NCI-H345 treated with DMSO at 0.1 percent for 48 hours (cell line): ENCODE measurements at regions not wholly inside any gene's neighbourhood (a gene's known extent, or its start where the extent isn't known, plus 50 kb on each side); places are given as distances from the start of the nearest gene placed in this dataset.

Experiments
- DNase-seq: peaks from one replicate; lab custom pipeline; 2025; ENCODE audit not compliant: unreplicated experiment; lab: John Stamatoyannopoulos, UW

- DNase-seq = no peak
Measured at GRCh38 chr3:34008836-34009809, 210.7 kb downstream of the PDCD6IP start.

- no peak for DNase-seq
Measured at GRCh38 chr3:34011171-34012101, 213.0 kb downstream of the PDCD6IP start.

GRCh38 chr3:34012102-34012461, 213.7 kb downstream of the PDCD6IP start:
- no peak for DNase-seq

GRCh38 chr3:34013818-34014570, 215.6 kb downstream of the PDCD6IP start:
- DNase-seq = no peak

DNA sequence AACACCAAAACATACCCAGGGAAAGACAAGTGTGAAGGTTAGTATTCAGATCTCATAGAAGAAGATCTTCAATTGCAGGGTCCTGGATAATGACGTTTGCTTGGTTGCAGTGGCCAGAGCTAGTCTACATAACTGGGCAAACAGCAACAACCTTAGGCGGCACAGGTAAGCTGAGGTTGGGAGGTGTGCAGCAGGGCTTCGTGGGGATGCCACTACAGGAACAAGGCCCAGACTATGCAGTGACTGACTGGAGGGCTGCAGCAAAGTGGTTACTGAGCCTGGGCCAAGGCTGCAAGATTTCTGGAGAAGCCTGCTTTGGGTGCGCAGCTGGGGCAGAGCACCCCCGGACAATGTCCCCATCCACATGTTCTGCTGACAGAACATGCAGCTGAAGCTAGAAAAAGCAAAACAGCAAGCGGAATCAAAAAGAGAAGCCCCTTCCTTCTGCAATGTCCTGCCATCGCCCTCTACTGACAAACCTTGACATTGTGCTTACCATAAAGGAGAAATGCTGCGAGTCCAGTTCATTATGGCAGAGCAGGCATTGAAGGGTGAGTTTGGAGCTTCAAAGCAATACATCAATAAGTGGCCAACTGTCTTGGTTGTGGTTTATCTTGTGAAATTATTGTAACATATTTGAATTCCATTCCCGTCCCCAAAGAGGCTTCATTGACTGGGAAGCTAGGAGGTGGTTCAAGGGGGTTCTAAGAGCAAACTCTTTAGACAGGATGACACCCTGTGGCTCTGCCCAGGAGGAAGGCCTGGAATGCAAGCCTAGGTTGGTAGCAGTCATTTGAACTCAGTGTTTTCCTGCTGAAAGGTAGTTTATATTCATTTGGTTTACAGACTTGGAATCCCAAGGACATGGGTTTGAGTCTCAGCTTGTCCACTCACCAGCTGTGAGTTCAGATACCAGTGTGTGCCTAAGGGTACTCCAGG, 217.0 kb downstream of the PDCD6IP start:
- DNase-seq = no peak

DNA sequence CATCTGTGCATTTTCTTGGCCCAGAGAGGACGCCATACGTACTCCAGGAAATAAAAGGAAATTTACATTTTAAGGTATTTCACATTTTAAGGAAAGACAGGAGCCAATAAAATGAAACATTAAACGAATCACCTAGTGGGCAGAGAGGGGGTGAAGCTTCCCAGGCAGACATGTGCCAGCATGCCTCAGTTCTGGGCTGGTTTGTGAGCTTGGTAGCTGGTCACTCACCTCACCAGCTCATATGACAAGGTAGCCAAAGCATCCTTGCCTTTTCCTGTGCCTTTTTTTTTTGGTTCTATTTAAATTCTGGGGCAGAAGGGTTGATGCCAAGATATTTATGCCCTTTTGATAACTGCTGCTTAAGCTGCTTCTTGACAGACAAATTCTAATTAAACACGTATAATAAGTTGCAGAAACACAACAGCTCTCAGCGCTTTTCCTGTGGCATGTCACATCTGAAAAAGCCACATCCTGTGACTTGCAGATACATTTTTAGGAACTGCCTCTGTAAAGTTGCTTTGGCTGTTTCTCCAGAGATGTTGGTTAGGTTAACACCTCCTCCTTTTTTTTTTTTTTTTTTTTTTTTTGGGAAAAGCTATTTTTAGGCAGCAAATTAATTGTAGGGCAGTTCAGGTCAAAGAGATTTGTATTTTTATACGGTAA, 218.6 kb downstream of the PDCD6IP start:
- DNase-seq = no peak

DNA sequence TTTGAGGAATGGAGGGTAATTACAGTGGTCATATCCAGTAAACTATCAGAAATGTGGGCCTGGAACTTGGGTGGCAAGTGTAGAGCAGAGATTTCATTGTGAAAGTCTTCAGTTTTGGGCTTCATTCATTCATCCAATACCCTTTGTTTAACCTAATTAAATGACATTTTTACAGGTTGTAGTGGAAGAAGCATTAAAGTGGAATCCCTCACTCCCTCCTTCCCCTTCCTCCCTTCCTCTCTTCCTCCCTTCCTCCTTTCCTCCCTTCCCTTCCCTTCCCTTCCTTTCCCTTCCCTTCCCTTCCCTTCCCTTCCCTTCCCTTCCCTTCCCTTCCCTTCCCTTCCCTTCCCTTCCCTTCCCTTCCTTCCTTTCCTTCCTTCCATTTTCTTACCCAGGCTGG, 219.3 kb downstream of the PDCD6IP start:
- DNase-seq = no peak

DNA sequence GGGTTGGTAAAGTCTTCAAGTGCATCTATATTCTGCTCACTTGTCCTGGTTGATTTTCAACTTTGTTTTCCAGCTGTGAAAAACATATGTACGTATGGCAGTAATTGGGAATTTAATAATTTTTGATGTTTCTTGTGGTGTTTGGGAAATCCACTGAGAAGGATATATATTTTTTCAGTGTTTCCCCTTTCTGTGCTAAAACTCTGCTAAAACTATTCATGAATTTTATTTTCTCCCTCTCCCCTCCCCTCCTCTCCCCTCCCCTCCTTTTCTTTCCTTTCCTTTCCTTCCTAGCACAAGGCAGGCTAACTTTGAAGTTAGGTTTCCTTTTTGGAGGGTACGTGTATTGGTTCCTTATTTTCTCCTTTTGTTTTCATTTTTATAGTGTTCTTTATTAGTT, 220.7 kb downstream of the PDCD6IP start:
- no peak for DNase-seq

DNA sequence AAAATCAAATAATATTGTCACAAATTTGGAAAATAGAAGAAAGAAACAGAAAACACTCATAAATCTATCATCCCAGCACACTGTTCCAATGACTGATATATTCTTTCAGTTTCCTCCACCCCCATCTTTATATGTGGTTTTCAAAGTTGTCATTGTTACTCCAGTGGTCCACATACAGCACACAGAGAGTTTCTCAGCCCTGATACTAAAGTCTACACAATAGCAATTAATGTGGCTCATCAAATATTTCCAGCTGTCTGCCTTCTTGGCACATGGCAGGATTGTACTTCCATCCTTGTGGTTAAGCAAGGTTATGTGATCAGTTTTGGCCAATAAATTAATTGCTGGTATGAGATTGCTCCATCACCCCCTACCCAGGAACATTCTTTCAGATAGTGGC, 221.7 kb downstream of the PDCD6IP start:
- no peak for DNase-seq

- no peak for DNase-seq
Measured at GRCh38 chr3:34020726-34021680, 222.6 kb downstream of the PDCD6IP start.

DNA sequence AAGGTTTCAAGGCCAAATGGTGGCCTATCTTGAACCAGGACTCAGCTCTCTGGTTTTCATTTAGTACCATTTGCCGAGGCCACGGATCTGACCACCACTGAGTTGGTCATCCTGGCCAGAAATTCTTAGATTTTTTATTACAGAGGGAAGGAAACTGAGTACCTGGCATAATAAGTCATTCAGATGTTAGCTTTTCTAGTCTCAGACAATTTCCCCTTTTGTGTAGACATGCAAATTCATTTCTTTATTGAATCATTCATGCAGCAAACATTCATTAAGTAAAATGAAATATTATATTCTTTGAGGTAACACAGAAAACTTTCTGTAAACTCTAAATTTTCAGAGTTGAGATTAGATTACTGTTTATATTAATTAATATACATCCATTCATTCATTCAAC, 223.7 kb downstream of the PDCD6IP start:
- no peak for DNase-seq

GRCh38 chr3:34024447-34025240, 226.2 kb downstream of the PDCD6IP start:
- no peak for DNase-seq

GRCh38 chr3:34033839-34034238, 235.4 kb downstream of the PDCD6IP start:
- DNase-seq = no peak

- no peak for DNase-seq
Measured at GRCh38 chr3:34034840-34035239, 236.4 kb downstream of the PDCD6IP start.

DNA sequence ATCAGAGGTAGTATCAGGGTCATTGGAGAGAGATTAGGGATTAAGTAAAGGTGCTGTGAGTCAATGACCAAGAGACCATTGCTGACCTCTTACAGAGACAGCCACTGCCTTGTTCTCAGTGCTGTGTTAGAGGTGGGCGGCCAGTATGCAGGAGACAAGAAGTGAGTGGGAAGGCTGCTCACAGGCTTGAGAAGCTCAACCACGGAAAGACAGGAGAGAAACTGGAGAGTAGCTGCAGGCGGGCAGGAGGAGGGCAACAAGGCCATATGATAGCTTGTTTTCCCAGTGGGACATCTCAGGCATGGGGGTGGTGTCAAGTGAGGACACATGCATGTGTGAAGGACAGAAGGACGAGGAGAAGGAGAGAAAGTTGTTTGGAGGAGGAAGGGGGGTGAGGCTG, 237.3 kb downstream of the PDCD6IP start:
- DNase-seq = no peak

- DNase-seq = no peak
Measured at GRCh38 chr3:34037260-34037659, 238.8 kb downstream of the PDCD6IP start.

DNA sequence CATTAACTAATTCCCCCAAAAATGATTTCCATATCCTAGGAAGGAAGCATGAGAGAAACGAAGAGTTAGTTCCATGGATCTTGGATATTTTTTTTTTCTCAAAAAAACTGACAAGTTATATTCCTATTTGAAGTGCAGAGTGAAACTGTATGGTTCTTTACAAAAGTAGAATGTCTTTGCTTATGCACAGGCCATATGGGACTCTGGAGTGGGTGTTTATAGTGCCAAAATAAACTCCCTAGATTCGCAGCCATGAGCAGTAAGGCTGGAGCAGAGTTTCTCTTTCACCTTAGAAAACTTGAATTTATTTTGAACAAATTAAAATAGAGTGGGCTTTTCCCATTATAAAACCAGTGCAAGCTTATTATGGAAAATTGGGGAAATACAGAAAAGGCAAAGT, 239.7 kb downstream of the PDCD6IP start:
- DNase-seq = no peak

- DNase-seq = no peak
Measured at GRCh38 chr3:34046154-34046553, 247.7 kb downstream of the PDCD6IP start.
